Jurkat, Clone E6-1 (cell line): ENCODE measurements at regions not wholly inside any gene's neighbourhood (a gene's known extent, or its start where the extent isn't known, plus 50 kb on each side); places are given as distances from the start of the nearest gene placed in this dataset.

Source experiments
- DNase-seq: peaks from one replicate; pipeline ENCODE4 v3.0.0-alpha.2; 2011; ENCODE audit warnings: low read depth, low spot score
- H3K4me3 ChIP-seq: 2 replicates; pipeline ENCODE4 v1.5.1; 2011; ENCODE audit warnings: mild to moderate bottlenecking, low read length, control low read depth, moderate library complexity

GRCh38 chr6:92371211-92372208, 1047.8 kb downstream of the EPHA7 start:
- no peak overlapping the region for H3K4me3 ChIP-seq
- no peak for DNase-seq

DNA sequence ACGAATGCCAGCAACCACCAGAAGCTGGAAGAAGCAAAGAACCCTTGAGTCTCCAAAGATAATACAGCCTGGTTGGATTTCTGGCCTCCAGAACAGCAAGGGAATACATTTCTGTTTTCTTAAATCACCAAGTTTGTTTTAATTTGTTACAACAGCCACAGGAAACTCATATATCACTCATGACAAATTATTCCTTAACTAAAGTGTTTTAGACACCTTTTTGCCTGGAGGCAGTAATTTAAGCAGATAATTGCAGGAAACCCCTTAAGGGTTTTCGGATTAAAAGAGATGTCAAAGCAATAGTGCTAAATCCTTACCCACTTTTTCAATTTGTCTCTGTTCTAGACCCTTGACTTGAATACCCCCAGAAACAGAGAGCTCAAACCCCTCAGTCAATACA, 1050.0 kb downstream of the EPHA7 start:
- H3K4me3 ChIP-seq, result no peak overlapping the region
- DNase-seq, result no peak

DNA sequence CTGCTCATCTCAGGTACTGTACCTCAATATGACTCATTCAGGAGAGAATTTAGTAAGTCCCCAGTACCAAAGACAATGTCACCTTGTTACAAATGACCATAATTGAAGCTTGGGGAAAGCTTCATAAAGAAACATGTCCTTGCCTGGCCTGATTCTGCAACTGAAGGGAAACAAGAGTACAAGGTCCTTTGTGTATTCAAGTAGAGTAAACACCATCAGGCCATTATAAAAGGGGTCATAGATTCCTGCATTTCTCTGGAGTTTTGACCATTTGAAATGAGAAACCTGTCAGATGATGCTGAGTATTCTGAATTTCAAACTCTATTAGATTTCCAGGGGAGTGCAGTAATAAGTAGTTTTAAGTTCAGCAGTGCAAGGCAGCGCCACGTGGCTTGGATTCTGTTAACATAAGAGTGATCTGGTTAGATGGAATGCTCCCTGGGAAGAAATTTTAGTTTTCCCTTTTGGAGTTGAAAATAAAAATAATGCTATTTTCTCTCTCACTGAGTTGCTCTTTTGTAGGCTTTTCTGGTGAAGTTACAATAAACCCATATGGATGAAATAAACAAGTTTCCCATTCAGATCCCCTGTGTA, 1054.3 kb downstream of the EPHA7 start:
- no peak for DNase-seq
- no peak overlapping the region for H3K4me3 ChIP-seq

- no peak overlapping the region for H3K4me3 ChIP-seq
- no peak for DNase-seq
Measured at GRCh38 chr6:92363111-92363510, 1056.2 kb downstream of the EPHA7 start.

GRCh38 chr6:92362404-92362803, 1057.0 kb downstream of the EPHA7 start:
- no peak for DNase-seq
- H3K4me3 ChIP-seq, result no peak overlapping the region

DNA sequence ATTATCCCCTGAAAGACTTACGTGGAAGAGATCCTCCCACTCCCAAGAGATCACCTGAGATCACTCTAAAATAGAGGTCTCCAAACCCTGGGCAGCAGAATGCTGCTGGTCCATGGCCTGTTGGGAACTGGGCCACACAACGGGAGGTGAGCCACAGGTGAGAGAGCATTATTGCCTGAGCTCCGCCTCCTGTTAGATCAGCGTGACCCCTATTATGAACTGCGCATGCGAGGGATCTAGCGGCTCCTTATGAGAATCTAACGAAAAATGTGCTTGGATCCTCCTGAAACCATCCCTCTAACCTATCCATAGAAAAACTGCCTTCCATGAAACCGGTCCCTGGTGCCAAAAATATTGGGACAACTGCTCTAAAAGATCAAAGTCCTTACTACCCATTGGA, 1057.4 kb downstream of the EPHA7 start:
- DNase-seq, result no peak
- no peak overlapping the region for H3K4me3 ChIP-seq

DNA sequence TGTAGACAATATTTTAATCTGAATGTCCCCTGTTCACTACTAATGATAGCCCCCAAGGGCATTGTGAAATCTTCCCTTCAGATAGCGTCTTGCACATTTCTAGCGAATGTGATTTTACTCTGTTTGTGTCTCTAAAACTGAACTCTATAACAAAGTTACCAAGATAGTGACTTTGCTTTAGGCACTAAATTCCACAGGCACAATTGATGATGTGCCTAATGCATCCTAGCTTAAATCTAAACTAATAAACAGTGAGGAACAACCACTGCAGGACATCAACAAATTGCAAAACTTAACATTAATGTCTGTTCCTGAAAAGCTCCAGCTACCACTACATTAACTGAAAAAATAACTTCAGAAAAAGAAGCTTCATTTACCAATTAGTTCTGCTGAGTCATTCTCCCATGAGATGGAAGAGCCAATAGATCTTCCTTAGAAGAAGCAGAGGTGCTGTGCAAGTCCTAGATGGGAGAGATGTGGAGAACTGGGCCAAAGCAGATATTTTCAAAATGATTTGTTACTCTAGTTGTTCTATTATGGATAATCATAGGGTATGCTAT, 1065.0 kb downstream of the EPHA7 start:
- no peak for DNase-seq
- no peak overlapping the region for H3K4me3 ChIP-seq

- DNase-seq, result no peak
- no peak overlapping the region for H3K4me3 ChIP-seq
Measured at GRCh38 chr6:92352130-92352529, 1067.2 kb downstream of the EPHA7 start.

GRCh38 chr6:92341201-92341600, 1078.2 kb downstream of the EPHA7 start:
- no peak for DNase-seq

DNA sequence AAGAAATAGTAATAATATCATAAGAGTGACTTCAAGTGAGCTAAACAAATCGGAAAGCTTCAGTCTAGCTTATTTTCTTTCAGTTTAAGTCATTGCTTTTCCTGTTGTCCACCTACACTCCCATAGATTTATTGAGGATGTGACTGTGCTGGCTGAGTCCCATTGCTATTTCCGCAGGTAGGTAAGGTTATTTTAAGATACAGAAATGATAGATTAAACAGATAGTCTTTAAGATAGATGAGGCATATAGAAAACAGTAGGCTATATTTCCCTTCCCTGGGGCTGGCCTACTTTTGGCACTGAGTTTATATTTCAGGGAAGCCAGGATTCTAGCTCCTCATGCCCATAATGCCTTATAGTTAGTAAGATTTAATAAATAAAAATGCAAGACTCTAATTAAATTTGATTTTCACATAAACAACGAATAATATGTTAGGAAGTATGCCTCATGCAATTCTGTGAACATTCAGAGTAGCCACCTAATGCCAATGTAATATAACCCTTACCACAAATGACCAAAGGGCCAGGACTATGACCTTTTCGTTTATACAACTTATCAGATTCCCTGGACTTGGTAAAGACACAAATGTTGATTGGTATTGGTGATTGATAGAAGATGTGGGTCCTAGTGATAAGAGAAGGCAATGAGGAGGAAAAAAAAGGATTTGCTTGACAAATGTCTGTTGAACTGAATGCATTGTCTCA, 1079.3 kb downstream of the EPHA7 start:
- H3K4me3 ChIP-seq, result no peak overlapping the region
- DNase-seq, result no peak

More at GRCh38 chr6:92341201-92341600, 1078.2 kb downstream of the EPHA7 start:
- H3K4me3 ChIP-seq, result no peak overlapping the region

GRCh38 chr6:92337571-92337970, 1081.8 kb downstream of the EPHA7 start:
- no peak for DNase-seq
- H3K4me3 ChIP-seq, result no peak overlapping the region

DNA sequence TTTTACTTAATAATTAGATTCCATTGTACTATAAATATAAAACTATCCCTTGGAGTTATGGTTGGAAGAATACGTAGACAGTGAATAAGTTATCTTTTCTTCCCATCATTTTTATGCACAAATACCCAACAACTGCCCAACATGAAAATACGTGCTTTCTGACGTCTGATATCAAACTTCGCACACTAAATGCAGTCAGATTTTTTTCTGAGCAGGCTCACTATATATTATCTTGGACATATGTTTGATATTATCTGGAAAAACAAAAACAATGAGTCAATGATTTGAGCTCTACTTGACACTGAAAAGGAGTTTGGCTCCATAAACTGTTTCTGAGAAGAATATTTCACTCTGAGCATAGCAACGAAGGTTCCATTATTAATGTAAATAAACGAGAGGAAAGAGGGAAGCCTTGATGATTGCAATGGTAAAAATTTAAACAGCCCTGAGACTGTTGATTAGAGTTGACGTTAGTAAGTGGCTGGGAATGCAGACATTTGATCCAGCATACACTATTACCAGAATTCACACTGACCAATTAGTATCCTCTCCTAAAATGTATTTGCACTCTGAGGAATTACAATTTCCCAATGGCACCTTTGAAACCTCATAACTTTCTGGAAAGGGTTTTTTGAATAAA, 1090.0 kb downstream of the EPHA7 start:
- no peak overlapping the region for H3K4me3 ChIP-seq
- DNase-seq, result no peak

DNA sequence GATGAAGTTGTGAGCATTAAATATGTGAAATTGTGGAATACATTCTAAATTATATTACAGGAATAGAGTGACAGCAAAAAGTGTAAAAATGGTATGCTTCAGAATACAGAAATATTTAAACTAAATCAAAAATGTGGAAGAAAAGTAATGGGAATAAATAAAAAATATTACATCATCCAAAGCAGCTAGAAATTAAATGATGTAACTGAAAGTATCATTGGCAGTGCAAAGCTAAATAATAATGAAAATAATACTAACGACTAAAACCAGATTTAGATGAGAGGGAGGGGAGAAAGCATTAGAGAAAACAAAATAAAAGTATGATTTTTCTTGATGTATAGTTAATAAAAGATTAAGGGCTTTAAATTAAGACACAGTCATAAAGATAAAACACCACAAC, 1104.0 kb downstream of the EPHA7 start:
- H3K4me3 ChIP-seq, result no peak overlapping the region
- DNase-seq, result no peak

DNA sequence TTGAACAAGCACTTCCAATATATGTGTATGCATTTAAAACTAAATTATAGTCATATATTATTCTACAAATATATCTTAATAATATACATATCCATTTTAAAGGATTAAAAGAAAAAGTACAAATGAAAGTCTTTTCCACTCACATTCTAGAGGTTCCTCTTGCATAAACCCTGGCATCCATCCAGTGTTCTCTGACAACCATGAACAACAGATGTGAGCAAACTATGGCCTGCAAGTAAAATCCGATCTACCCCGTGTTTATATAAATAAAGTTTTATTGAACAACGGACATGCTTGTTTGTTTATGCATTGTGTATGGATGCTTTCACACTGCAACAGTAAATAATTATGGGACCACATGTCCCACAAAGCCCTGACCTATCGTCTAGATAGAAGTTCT, 1122.3 kb downstream of the EPHA7 start:
- H3K4me3 ChIP-seq, result no peak overlapping the region
- no peak for DNase-seq

DNA sequence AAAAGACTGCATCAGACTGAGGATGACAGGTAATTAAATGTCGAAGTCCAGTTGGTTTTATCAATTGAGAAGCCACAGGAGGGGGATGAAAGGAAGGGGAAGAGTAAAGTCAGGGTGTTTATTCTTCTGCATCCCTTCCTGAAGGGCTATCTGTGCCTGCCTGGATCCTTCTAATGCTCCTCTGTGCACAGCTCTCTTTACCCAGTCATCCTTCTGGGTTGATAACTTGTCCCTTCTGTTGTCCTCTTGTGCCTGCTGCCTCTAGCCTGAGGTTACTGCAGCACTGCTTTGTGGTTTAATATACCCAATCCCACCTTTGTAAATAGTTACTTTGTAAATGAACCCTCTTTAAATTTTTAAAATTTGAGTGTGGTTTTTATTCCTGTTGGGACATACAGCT, 1127.3 kb downstream of the EPHA7 start:
- no peak overlapping the region for H3K4me3 ChIP-seq
- DNase-seq, result no peak

- no peak overlapping the region for H3K4me3 ChIP-seq
- DNase-seq, result no peak
Measured at GRCh38 chr6:92289831-92290230, 1129.5 kb downstream of the EPHA7 start.

DNA sequence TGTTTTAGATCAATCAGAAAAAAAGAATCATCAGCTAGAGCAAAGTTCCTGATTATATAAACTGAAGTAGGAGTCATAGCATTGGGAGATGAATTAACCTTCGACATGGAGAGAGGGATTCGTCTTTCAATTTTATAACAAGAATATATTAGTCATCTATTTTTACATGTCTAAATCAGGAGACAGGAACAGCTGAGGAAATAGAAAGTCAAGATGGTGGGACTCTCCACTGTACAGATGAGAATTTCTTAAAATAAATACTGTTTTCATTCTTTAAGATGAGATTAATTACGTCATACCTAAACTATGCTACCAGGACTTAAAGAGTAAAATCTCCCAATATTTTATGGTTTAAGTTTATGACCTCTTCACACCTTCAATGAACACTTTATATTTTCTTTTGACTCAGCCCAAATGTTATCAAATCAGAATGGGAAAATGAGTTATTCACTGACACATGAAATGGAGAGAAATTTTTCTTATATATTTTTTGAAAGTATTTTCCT, 1137.7 kb downstream of the EPHA7 start:
- H3K4me3 ChIP-seq, result no peak overlapping the region
- no peak for DNase-seq

DNA sequence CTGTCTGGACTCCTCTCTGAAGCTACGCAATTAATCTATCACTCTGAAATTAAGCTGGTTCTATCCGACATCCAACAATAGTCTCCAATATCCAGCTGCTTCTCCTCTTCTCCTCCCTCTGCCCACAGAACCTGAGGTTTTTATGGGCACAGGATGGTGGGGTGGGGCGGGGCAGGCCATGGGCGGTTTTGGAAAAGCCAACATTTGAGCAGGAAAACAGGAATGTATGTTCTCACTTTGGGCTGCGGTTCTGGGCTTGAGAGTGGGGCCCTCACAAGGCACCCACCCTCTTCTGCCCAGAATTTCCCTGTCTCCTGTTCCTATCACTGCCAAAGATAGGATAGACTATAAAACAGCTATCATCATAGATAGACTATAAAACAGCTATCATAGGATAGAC, 1144.2 kb downstream of the EPHA7 start:
- DNase-seq, result no peak
- H3K4me3 ChIP-seq, result no peak overlapping the region

GRCh38 chr6:92274588-92274987, 1144.8 kb downstream of the EPHA7 start:
- H3K4me3 ChIP-seq, result no peak overlapping the region
- no peak for DNase-seq
